ENCODE measurements at regions not wholly inside any gene's neighbourhood (a gene's known extent, or its start where the extent isn't known, plus 50 kb on each side); places are given as distances from the start of the nearest gene placed in this dataset.

DNA sequence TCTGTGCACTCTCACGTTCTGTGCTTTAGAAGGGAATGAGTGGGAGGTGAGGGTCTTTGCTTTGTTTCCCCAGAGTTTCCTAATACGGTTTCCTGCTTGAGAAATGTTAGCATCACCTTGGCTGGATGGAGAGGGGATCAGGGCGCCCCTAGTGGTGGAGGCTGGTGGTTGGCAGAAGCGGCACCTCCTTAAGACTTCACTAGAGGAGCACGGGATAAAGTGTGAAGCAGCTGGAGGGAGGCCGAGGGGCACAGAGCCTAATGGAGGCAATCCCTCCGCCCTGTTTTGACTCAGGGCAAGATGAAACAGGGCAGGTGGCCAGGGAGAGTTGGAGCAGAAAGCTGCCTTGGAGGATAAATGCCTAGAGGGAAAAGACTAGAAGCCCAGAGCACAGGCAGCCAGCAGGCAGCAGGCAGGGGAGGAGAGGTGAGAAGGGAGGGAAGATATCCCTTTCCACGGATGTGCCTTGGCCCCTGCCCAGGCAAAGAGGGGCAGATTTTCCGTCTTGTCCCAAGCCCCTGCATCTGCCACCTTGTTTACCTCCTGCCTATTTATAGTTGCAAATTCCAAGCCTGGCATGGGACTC lies 56.0 kb upstream of the BTRC start:
- no peak for DNase-seq (ENCODE audit: low read depth in 4 of 4, low spot score in 2 of 4)

- DNase-seq (ENCODE audit: low read depth in 4 of 4, low spot score in 2 of 4) = no peak
Observed at GRCh38 chr10:101299211-101299610, 54.8 kb upstream of the BTRC start.

DNA sequence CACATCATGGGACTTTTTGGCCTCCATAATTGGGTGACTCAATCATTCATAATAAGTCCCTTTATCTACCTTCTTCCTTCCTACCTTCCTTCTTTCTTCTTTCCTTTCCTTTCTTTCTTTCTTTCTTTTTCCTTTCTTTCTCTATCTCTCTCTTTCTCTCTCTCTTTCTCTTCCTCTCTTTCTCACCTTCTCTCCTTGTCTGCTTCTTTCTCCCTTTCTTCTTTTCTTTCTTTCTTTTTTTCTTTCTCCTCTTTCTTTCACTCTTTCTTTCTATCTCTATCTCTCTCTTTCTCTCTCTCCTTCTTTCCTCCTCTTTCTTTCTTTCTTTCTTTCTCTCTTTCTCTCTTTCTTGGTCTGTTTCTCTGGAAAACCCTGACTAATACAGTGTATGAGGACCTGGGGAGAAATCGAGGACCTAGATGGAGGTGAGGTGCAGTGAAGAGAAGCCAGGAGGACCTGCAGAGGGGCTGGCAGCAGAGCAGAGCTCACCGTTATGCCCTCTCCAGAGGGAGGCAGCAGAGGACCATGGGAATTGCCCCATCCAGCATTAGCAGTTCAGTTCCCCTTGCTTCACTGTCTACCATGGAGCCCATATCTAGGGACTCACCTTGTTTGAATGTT lies 52.7 kb upstream of the BTRC start:
- DNase-seq (ENCODE audit: low read depth in 4 of 4, low spot score in 2 of 4) = no peak

- no peak for DNase-seq (ENCODE audit: low read depth in 4 of 4, low spot score in 2 of 4)
Observed at GRCh38 chr10:101303087-101303703, 50.8 kb upstream of the BTRC start.

Measured in left renal cortex interstitium (tissue), 4 donors.